Trophoblast cell (in vitro differentiated cells and primary cell): ENCODE measurements at regions not wholly inside any gene's neighbourhood (a gene's known extent, or its start where the extent isn't known, plus 50 kb on each side); places are given as distances from the start of the nearest gene placed in this dataset.
A peak's percentile ranks its signal among the peaks of the same experiment; 100 is the strongest.

Experiments
- DNase-seq, 2 donors: peaks; one replicate each; pipeline ENCODE4 v3.0.0-alpha.2; 2016
- H2AFZ ChIP-seq: 2 replicates; pipeline ENCODE4 v1.6.1; 2013; ENCODE audit warnings: low read length, moderate library complexity, mild to moderate bottlenecking; ENCODE audit not compliant: insufficient read depth, poor library complexity
- H2AK5ac ChIP-seq: 2 replicates; pipeline ENCODE4 v1.6.1; 2013; ENCODE audit warnings: mild to moderate bottlenecking, low read length
- H2BK120ac ChIP-seq: 2 replicates; pipeline ENCODE4 v1.6.1; 2013; ENCODE audit warnings: low read length, mild to moderate bottlenecking, moderate library complexity; ENCODE audit not compliant: insufficient read depth, poor library complexity
- H2BK12ac ChIP-seq: 2 replicates; pipeline ENCODE4 v1.6.1; 2013; ENCODE audit warnings: mild to moderate bottlenecking, low read length, moderate library complexity
- H2BK5ac ChIP-seq: 2 replicates; pipeline ENCODE4 v1.6.1; 2013; ENCODE audit warnings: low read length, low read depth, moderate library complexity, mild to moderate bottlenecking; ENCODE audit not compliant: poor library complexity
- H3K14ac ChIP-seq: 2 replicates; pipeline ENCODE4 v1.6.1; 2013; ENCODE audit warnings: mild to moderate bottlenecking, low read length
- H3K18ac ChIP-seq: 2 replicates; pipeline ENCODE4 v1.6.1; 2013; ENCODE audit warnings: mild to moderate bottlenecking, low read length
- H3K23ac ChIP-seq: 2 replicates; pipeline ENCODE4 v1.6.1; 2013; ENCODE audit warnings: low read length
- H3K27ac ChIP-seq: 2 replicates; pipeline ENCODE4 v1.5.1; 2013; ENCODE audit warnings: low read depth, mild to moderate bottlenecking, inconsistent platforms, low read length, moderate library complexity
- H3K27me3 ChIP-seq: 2 replicates; pipeline ENCODE4 v1.6.1; 2013; ENCODE audit warnings: inconsistent platforms, mild to moderate bottlenecking, low read length, moderate library complexity; ENCODE audit not compliant: insufficient read depth
- H3K36me3 ChIP-seq, 2 experiments: 1 replicate in 1 of 2; 2 replicates in 1 of 2; pipeline ENCODE4 v1.6.1; 2013; ENCODE audit warnings: low read length in 2 of 2, mild to moderate bottlenecking in 2 of 2, moderate library complexity in 1 of 2; ENCODE audit not compliant: insufficient read depth in 2 of 2, control insufficient read depth in 1 of 2
- H3K4ac ChIP-seq: 2 replicates; pipeline ENCODE4 v1.6.1; 2013; ENCODE audit warnings: low read depth, mild to moderate bottlenecking, low read length, moderate library complexity
- H3K4me1 ChIP-seq, 2 experiments: 1 replicate in 1 of 2; 2 replicates in 1 of 2; pipeline ENCODE4 v1.6.1; 2013; ENCODE audit warnings: low read length in 2 of 2, mild to moderate bottlenecking in 2 of 2, moderate library complexity in 1 of 2; ENCODE audit not compliant: insufficient read depth in 2 of 2, control insufficient read depth in 1 of 2
- H3K4me2 ChIP-seq: 2 replicates; pipeline ENCODE4 v1.6.1; 2013; ENCODE audit warnings: inconsistent platforms, mild to moderate bottlenecking, low read length, moderate library complexity
- H3K4me3 ChIP-seq: 2 replicates; pipeline ENCODE4 v1.5.1; 2013; ENCODE audit warnings: mild to moderate bottlenecking, low read depth, low read length, inconsistent platforms
- H3K79me1 ChIP-seq: one replicate; pipeline ENCODE4 v1.6.1; 2013; ENCODE audit warnings: low read length
- H3K79me2 ChIP-seq: 2 replicates; pipeline ENCODE4 v1.6.1; 2013; ENCODE audit warnings: low read length, mild to moderate bottlenecking; ENCODE audit not compliant: control insufficient read depth, insufficient read depth, poor library complexity
- H3K9ac ChIP-seq: 2 replicates; pipeline ENCODE4 v1.6.1; 2013; ENCODE audit warnings: mild to moderate bottlenecking, low read length
- H3K9me3 ChIP-seq: 2 replicates; pipeline ENCODE4 v1.6.1; 2013; ENCODE audit warnings: low read depth, mild to moderate bottlenecking, control low read depth, inconsistent platforms, low read length; ENCODE audit not compliant: insufficient read depth
- H4K12ac ChIP-seq: 2 replicates; pipeline ENCODE4 v1.6.1; 2013; ENCODE audit warnings: low read depth, mild to moderate bottlenecking, low read length, moderate library complexity
- H4K8ac ChIP-seq: 2 replicates; pipeline ENCODE4 v1.6.1; 2013; ENCODE audit warnings: low read depth, mild to moderate bottlenecking, low read length, moderate library complexity
- H4K91ac ChIP-seq: one replicate; pipeline ENCODE4 v1.6.1; 2013; ENCODE audit warnings: low read depth, mild to moderate bottlenecking, low read length, moderate library complexity
- WGBS: extraction: QIAGEN DNeasy Blood & Tissue Kit; methylation state at CpG from one replicate; pipeline ENCODE4 v1.1.7; 2013; ENCODE audit warnings: missing lambda C conversion rate; ENCODE audit not compliant: insufficient read length, insufficient coverage; ENCODE audit errors: extremely low coverage; 5-methylcytosine and 5-hydroxymethylcytosine counted together

DNA sequence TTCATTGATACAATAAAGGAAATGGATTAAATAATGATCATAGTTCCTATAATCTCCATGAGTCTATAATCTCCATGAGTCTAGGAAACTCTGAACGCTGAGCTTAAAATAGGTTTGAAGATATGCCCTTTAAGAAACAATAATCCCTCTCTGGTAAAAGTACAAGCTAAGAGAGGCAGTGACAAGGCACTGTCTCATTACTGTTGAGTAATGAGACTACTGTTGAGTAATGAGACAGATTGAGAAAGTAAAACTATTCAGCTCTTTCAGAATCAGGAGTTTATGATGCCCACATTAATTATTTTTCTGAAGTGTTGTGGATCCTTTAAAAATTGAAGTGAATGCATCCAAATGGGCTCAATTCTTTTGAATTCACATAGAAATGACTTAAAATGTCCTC, 235.5 kb upstream of the THRB start:
- Histone ChIP-seq H2AK5ac (no peak overlapping the region), H3K23ac (no peak overlapping the region), H3K9ac (no peak overlapping the region), H2BK12ac (no peak overlapping the region), H3K79me1 (peaks cover 8% of the 10 kb centered on the region), H3K18ac (no peak overlapping the region), H2BK120ac (no peak overlapping the region), H3K4me2 (no peak overlapping the region), H3K27me3 (no peaks in the 10 kb centered on the region), H3K9me3 (no peaks in the 10 kb centered on the region), H3K14ac (no peak overlapping the region), H3K79me2 (no peaks in the 10 kb centered on the region), H3K36me3 (no peaks in the 10 kb centered on the region), H4K12ac (no peak overlapping the region), H4K8ac (no peak overlapping the region), H3K4me1 (peaks cover 5 to 6% of the 10 kb centered on the region in 2 experiments), H4K91ac (no peak overlapping the region), H2AFZ (no peak overlapping the region), H3K4ac (no peak overlapping the region), H3K27ac (no peak overlapping the region), H3K4me3 (no peak overlapping the region), H2BK5ac (no peak overlapping the region)
- WGBS = no CpG with 5 or more reads among the region's 1 CpG
- peak in 1 of 2 donors; percentile 55 for DNase-seq

DNA sequence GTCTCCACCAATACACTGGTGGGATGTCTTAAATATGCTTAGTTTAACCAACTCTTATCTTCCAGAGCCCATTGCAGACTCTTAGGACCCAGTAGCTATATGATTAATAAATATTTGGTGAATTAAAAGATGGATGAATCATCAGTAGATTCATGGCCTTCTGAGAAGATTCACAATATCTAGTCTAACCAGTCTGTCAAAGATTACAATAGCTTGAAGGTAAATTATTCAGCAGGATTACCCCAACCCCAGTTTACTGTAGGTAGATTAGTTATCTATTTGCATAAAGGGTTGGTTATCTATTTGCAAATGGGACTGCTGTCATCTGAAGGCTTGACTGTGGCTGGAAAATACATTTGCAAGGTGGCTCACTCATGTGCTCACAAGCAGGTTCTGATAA, 239.4 kb upstream of the THRB start:
- Histone ChIP-seq H4K91ac (no peak overlapping the region), H3K36me3 (no peaks in the 10 kb centered on the region), H2AK5ac (no peak overlapping the region), H2BK12ac (no peak overlapping the region), H3K4me1 (peaks cover 3% of the 10 kb centered on the region in 2 experiments), H2AFZ (no peak overlapping the region), H3K27ac (no peak overlapping the region), H2BK5ac (no peak overlapping the region), H3K4me3 (no peak overlapping the region), H3K18ac (no peak overlapping the region), H3K9ac (no peak overlapping the region), H3K14ac (no peak overlapping the region), H3K9me3 (peaks cover 1% of the 10 kb centered on the region), H3K79me2 (no peaks in the 10 kb centered on the region), H3K4ac (no peak overlapping the region), H3K4me2 (no peak overlapping the region), H4K8ac (no peak overlapping the region), H3K23ac (no peak overlapping the region), H3K79me1 (no peaks in the 10 kb centered on the region), H2BK120ac (no peak overlapping the region), H3K27me3 (no peaks in the 10 kb centered on the region), H4K12ac (no peak overlapping the region)
- DNase-seq = no peak

DNA sequence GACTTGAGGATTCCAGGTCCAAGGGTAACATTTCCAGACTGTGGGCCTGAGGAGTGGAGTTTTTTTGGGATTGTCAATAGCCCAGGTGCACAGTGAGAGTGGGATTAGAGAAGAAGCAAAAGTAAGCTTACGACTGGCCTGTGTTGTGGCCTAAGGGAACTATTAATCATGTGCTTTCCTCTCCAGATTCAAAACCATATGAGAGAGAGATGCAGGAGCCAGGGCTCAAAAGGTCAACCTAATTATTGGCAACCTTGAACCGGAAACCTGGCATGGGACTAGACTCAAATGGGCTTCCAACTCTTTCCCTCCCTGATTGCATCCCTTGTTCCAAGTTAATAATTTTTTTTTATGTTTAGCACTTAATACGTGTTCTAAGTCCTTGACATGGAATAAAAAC, 242.1 kb upstream of the THRB start:
- H3K9ac ChIP-seq = no peak overlapping the region
- H3K79me1 ChIP-seq = no peaks in the 10 kb centered on the region
- no peak overlapping the region for H2AK5ac ChIP-seq
- no peak overlapping the region for H3K4me2 ChIP-seq
- no peak overlapping the region for H4K12ac ChIP-seq
- no peaks in the 10 kb centered on the region for H3K79me2 ChIP-seq
- H3K4ac ChIP-seq = no peak overlapping the region
- no peak for DNase-seq
- H3K14ac ChIP-seq = no peak overlapping the region
- H3K4me3 ChIP-seq = no peak overlapping the region
- H3K18ac ChIP-seq = no peak overlapping the region
- H3K23ac ChIP-seq = no peak overlapping the region
- H4K91ac ChIP-seq = no peak overlapping the region
- H3K27ac ChIP-seq = no peak overlapping the region
- H3K36me3 ChIP-seq = no peaks in the 10 kb centered on the region
- H3K27me3 ChIP-seq = no peaks in the 10 kb centered on the region
- no peak overlapping the region for H2BK120ac ChIP-seq
- WGBS = no CpG with 5 or more reads among the region's 3 CpGs
- H2BK12ac ChIP-seq = no peak overlapping the region
- no peak overlapping the region for H4K8ac ChIP-seq
- H2AFZ ChIP-seq = no peak overlapping the region
- H2BK5ac ChIP-seq = no peak overlapping the region
- H3K9me3 ChIP-seq = peaks cover 1% of the 10 kb centered on the region
- H3K4me1 ChIP-seq = peaks cover 3% of the 10 kb centered on the region in 2 experiments

DNA sequence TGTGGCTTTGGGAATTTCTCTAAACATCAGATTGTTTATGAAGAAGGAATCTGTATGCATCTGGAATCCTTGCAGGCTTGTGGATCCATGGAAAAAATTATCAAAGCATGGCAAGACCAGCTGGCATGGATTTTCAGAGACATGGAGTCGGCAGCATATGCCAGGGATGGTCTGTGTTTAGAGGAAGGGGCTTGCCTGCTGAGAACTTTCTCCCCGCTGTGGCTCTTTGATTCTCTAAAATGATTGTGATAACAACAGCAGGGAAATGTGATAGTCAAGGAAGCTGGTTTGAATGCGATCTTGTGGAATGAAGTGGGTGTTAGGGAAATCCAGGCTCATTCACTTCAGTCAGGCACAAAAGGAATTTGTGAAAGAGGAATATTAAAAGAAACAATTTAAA, 245.7 kb upstream of the THRB start:
- Histone ChIP-seq H3K9me3 (peaks cover 1% of the 10 kb centered on the region), H2AFZ (no peak overlapping the region), H3K27me3 (no peaks in the 10 kb centered on the region), H3K4me3 (no peak overlapping the region), H4K91ac (no peak overlapping the region), H3K14ac (no peak overlapping the region), H2AK5ac (no peak overlapping the region), H2BK120ac (no peak overlapping the region), H2BK5ac (no peak overlapping the region), H3K23ac (no peak overlapping the region), H3K4me1 (no peaks in the 10 kb centered on the region), H3K79me2 (no peaks in the 10 kb centered on the region), H3K79me1 (no peaks in the 10 kb centered on the region), H4K8ac (no peak overlapping the region), H3K36me3 (no peaks in the 10 kb centered on the region), H3K18ac (no peak overlapping the region), H2BK12ac (no peak overlapping the region), H3K9ac (no peak overlapping the region), H3K4ac (no peak overlapping the region), H3K27ac (no peak overlapping the region), H3K4me2 (no peak overlapping the region), H4K12ac (no peak overlapping the region)
- no CpG with 5 or more reads among the region's 3 CpGs for WGBS
- no peak for DNase-seq
